ENCODE measurements at regions not wholly inside any gene's neighbourhood (a gene's known extent, or its start where the extent isn't known, plus 50 kb on each side); places are given as distances from the start of the nearest gene placed in this dataset.

DNA sequence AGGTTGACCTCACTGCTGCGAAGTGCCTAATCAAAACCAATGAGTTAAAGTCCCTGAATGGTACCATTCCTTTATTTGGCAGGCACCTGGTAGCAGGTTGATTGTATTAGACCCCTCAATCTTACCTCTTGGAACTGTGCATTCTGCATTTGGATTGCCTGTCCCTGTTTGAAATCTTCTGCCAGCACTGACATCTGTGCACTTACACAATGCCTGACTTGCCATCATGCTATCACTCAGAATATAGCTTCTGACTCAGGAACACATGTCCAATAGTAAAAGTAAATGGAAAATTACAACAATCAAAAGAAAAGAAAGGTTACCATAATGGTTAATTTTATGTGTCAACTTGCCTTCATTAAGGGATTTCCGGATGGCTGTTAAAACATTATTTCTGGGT is 366.0 kb upstream of the PDGFD start:
- DNase-seq (ENCODE audit: low read depth), result no peak

DNA sequence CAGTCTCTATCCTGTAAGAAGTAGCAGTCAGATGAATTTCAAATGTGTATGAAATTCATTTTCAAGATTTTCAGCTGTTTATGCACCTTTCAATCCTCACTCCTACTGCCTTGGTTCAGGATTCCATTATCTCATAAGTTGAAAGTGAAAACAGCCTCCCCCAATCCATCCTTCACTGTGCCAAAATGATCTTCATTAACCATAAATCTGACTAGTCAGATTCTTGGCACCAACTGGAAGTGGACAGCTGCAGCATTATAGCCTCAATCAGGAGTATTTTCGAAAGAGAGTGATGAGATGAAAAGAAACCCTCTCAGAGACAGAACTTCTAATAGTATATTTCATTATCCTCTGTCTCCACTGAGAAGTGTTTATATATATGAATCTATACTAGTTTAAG is 365.3 kb upstream of the PDGFD start:
- no peak for DNase-seq (ENCODE audit: low read depth)

DNA sequence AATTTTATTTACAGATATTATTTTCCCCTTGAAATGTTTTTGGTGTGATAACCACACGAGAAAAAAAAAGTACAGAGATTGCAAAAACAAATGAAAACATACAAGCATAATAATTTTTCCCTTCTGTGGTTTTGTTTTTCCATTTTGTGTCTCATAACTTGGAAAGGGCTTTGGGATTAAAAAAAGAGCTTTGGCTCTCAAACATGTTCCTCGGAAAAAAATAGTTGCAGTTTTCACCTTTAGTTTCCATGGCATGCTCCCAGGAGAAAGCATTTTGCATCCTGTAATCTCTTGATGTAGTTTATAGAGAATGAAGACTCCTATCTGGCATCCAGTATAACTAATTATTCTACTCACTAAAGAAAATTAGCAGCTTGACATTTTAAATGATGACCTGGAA is 362.1 kb upstream of the PDGFD start:
- no peak for DNase-seq (ENCODE audit: low read depth)

DNA sequence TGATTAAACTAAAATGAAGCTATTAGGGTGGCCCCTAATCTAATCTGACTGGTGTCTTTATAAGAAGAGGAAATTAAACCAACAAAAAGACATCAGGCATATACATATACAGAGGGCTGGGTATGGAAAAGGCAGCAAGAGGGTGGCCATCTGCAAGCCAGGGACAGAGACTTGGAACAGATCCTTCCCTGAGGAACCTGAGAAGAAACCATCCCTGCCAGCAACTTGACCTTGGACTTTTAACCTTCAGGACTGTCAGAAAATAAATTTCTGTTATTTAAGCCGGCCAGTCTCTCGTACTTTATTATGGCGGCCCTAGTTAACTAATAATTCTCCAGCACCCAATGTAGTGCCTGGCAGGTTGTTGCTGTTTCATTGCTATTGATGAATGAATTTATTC is 361.5 kb upstream of the PDGFD start:
- no peak for DNase-seq (ENCODE audit: low read depth)

DNA sequence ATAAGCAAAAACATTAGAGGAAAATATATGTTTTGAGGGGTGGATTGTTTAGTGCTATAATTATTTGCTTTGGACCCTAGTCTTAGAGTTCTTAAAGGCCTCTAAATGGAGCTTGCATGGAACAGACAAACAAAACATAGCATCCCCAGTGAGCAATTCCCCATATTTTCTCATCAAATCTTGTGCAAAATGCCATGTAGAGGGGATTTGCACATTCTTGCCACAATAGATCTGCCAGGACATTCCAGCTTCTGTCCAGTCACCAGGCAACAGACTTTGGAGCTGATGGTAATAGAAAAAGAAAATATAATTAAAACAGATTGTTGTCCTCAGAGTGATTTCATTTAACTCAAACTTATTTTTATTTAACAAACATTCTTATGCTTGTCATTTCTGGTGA is 360.3 kb upstream of the PDGFD start:
- DNase-seq (ENCODE audit: low read depth), result no peak

DNA sequence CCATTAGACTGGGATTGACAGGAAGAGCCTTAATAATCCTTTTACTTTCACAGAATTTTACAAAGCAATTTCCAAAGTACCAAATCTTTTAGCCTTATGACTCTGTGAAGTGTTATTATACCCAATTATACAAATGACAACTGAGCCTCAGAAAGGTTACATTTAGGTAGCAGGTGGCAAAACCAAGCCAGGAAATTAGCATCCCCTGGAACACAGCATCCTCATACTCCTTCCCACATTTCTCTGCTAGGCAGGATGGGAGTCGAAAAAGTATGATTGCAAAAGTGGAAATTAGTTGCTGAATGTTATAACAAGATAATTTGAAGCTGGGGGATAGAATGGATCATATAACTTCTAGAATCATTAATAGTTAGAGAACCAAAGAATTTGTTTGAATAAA is 359.7 kb upstream of the PDGFD start:
- no peak for DNase-seq (ENCODE audit: low read depth)

DNA sequence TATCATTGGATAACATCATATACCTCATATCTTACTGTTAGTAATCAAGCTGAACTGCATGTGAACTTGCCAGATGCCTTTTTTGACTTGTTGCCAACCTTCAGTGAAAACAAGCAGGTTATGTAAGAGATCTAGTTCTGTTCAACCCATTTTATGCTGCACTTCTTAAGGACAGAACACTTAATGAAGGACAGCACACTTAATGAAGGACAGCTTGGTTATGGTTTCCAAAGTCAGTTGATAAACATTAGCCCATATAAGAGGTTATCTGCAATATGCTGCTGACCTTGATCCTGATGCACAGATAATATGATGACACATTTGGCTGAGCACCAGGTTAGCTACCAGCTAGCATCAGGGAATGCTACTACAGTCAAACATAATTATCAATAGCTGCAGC is 358.7 kb upstream of the PDGFD start:
- no peak for DNase-seq (ENCODE audit: low read depth)

DNA sequence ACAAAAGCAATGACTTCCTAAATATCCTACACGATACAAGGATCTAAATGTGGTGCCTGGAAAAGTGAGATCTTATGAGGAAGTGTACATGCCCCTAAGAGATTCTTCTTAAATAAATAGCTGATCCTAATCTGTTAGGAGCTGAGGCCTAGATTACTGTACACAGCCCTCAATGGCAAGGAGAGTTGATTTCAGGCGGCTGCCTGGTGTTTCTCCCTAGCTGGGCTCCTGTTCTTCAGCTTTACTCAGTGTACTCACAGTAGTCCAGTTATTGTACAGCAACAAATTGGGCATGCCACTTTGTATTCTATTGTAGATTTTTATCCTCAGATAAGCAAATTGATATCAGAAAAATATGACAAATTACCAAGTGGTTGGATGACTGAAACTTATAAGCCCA is 358.2 kb upstream of the PDGFD start:
- no peak for DNase-seq (ENCODE audit: low read depth)

DNA sequence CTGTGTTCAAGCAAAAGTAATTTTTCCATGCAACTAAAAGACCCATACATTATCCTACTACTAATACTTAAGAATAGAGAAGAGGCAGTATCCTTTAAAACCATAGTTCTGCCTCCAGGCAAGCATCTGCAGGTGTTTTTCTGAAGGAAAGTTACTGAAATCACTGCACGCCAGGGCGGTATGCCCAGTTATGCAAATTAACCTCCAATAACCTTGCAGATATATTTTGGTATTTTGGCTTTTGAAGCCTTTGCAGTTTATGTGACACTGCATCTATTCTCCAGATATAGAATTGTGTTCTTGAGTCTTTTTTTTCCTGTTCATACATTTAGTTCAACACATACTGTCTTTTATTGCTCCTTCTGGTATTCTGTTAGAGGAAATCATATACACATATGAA is 346.2 kb upstream of the PDGFD start:
- no peak for DNase-seq (ENCODE audit: low read depth)

DNA sequence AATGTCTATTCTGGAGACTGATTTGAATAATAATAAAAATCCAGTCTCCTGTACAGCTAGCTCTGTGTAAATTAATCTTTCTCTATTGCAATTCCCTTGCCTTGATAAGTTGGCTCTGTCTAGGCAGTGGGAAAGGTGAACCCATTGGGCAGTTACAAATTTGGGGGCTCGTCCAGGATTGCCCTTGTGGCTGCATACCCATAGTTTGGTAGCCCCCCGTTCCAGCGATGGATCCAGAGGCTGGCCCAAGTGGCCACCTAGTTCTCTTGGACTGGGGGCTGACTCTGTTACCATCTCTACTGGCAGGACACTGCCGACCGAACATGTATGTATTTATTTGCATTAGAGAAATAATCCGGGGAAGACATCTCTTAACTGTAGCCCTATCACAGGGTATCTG is 326.2 kb upstream of the PDGFD start:
- DNase-seq (ENCODE audit: low read depth), result no peak

DNA sequence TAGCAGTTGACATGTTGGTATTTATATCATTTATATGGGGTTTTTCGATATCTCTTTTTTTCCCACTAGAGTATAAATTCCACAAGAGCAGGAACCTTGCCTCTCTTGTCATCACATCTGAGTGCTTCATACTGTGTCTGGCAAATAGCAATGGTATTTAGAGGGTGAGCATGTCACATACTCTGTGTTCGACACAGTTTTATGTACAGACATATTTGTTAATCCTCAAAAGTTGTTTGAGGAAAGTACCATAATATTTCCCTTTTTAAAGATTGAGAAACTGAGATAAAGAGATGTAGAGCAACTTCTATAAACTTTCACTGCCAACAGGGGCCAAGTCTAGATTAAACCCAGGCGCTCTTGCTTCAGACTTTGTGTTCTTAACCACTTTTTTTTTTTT is 324.6 kb upstream of the PDGFD start:
- DNase-seq (ENCODE audit: low read depth), result no peak

DNA sequence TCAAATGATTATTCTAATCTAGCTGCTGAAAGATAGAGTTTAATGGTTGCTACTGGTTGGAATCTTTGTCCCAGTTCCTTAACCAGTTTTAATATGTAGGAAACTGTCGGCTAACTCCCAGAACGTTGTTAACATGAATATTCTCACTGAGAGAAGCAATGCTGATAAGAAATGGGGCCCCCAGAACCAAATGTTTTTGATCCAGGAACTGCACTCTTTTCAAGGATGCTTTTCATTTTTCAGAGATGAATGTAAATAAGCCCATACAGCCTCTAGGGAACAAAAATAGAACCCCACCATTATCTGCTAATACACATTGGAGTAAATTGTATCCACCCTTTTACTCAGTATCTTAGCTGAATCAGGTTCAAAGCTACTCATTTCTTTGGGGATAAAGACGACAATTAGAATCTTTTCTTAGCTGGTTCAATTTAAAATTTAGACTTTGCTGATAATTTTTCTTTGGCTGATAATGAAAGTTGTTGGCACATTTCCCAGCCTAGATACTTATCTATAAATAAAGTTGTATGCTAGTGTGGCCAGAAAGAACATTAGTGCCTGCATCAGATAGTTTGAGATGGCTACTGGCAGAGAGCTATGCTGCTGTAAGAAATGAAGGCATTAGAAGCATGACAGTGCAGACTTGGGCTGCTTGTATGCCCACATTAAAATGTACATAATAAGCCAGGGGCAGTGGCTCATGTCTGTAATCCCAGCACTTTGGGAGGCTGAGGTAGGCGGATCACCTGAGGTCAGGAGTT is 323.3 kb upstream of the PDGFD start:
- DNase-seq (ENCODE audit: low read depth), result no peak

DNA sequence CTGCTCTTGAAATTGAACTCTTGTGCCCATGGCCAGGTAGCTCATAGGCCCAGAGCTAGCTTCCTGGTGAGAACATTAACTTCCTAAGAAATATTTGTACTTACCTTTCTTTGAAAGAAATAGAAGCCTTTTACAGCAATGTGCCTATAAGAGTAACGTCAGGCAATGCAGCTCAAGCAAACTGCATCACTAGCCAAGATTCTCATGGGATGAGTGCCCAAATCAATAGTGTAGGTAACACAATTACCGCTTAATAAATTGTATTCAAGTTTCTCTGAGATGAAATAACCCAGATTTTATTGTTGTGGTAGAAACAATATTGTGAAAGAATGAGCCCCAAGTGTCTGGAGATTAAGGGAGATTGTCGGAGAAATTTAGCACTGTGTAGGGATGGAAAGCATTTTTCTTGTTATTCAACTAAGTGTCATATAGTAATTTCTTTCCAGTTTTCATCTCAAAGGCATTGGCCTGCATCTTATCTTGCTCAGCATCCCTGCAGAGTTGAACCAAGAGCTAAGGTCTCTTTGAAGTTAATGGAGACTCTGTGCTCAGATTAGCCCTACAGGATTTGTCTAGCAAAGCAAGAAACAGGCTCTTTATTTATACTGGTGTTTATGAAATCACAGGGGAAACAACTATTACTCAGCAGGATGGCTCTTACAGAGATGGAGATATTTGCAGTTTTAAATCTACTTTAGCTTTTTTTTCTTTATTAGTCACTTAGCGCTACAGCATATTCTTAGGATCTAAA is 321.0 kb upstream of the PDGFD start:
- DNase-seq (ENCODE audit: low read depth), result no peak

DNA sequence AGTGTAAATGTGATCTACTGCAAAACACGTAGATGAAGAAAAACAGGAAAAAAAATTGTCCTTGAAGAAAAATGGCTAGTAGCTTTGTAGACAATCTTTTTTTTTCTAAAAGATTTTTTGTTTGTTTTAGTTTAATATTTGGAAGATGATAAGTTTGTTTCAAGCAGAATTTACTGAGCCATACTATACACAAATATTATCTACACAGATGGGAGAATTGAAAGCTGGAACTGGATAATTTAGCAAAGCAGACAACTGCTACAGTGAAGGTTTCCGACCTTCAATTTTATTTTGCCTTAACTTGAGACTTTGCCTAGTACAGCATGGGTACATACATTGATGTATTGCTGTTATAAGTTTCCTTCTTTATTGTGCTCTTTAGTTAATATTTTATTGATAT is 313.0 kb upstream of the PDGFD start:
- no peak for DNase-seq (ENCODE audit: low read depth)

DNA sequence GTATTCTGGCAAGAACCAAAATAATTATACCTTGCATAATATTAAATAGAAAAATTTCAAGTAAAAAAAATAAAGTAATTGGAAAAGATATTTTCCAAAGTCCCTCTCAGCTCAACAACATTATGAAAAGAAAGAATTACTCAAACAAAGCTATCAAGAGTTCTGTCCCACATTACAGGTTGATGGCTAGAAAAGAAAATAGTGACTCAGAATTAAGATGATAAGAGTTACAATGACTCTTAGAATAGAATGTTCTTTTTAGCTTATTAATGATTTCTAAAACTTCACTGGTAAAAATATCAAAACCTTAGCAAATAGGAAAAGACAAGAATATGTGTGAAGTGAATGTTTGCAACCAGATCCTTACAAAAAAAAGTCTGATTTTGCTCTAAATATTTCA is 312.5 kb upstream of the PDGFD start:
- DNase-seq (ENCODE audit: low read depth), result no peak

DNA sequence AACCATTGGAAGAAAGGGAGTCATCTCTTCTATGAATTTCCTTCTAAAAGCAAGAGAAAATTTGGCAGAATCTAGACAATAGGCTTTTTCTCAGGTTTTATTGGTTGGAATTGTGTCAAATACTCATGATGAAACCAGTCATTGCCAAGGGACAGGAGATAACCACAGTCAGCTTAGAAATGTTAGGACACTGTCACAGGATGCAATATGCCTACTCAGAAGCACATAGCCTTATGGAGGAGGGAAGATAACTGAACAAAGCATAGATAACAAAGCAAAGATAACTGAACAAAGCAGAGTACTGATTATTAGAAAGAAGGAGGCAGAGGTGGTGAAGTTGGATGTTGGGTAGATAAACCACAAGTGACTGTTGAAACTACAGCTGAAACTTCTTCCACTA is 303.5 kb upstream of the PDGFD start:
- no peak for DNase-seq (ENCODE audit: low read depth)

DNA sequence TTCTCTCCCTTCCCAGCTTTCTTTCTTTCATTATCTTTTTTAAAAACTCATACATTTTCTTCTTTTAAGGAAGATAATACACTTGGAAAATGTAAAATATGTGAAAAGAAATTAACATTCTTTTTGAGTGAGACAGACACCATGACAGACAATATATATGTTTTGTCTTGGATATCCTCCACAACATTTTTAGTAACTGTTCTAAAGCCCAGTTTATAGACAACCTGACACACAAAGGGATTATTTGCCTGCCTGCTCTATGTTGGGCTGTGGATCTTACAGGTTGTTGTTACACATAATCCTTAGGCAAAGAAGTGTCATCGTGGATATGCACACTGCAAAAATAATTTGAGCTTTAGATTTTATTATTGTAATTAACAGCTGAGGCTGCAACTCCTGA is 301.4 kb upstream of the PDGFD start:
- DNase-seq (ENCODE audit: low read depth), result no peak

DNA sequence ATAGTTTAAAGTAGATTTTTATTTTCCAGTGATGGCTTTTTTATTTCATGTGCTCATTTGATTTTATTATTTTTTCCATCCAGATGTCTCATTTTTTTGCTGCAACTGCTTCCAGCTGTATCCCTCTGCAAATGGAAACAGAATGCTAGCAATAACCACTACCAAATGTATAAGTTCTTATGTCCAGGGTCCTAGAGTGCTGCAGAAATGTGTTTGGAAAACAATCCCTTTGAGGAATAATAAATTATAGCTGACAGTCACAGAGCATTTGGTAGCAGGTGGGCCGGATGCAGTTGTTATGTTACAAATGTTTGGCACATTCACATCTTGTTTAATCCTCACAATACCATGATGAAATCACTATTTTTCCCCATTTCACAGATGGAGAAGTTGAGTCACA is 300.7 kb upstream of the PDGFD start:
- no peak for DNase-seq (ENCODE audit: low read depth)

DNA sequence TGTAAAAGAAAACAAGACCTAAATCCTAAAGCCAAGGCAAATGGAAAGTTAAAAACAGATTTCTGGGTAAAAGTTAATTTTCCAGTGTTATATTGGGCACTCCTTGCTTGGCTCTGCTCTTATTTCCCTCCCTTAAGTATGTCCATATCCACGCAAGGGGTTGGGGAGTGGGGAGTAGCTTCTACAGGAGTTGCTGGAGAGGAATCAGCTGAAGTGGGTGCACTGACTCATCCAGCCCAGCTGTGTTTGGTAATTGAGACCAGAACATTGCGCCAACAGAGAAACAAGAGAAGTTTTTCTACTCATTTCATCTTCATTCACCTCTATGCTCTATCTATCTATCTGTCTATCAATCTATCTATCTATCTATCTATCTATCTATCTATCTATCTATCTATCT is 298.4 kb upstream of the PDGFD start:
- no peak for DNase-seq (ENCODE audit: low read depth)

DNA sequence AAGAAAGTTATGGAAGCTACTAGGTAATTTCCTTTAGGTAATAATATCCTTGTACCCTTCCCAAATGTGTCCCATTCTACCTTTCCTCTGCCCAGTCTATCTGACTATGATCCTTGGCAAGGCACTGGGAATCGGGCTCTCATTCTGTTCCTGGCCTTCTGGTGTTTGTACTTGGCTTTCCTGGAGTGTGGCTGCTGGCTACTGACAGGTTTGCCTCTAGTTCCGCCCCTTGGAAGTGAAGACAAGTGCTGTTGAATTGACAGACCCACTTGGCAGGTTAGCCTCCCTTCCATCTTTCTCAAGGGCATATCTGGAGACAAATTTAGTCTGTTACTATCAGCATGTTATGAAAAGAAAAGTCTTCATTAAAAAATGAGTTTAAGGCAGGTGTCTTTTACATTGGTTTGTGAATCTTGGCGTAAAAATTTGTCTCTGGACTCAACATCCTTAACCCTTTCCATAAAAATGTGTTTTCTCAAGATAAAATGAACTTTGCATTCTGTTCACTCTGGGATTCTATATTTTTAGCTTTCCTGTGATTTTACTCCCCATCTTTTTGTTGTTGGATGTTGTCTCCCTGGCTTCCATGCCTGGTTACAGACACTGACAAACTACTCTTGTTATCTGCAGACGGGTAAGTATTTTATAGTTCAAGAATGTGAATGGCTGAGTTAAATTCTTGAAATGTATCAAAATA is 287.4 kb upstream of the PDGFD start:
- no peak for DNase-seq (ENCODE audit: low read depth)

DNA sequence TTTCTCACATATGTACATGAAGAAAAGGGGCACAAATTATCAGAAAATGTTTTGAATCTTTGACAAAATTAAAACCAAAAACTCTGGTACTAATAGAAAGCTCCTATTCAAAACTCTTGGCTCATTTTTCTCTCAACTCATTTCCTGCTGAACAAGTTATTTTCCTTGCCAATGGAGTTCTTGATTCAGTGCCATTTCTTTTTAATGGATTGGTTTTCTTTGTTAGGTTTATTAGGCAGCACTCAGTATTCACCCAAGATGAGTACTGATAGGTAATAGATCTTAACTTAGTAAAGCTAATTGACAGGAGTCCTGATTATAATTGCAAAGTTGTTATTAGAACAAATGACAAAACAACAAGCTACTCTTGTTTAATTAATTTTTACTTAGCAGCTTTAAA is 279.4 kb upstream of the PDGFD start:
- no peak for DNase-seq (ENCODE audit: low read depth)

DNA sequence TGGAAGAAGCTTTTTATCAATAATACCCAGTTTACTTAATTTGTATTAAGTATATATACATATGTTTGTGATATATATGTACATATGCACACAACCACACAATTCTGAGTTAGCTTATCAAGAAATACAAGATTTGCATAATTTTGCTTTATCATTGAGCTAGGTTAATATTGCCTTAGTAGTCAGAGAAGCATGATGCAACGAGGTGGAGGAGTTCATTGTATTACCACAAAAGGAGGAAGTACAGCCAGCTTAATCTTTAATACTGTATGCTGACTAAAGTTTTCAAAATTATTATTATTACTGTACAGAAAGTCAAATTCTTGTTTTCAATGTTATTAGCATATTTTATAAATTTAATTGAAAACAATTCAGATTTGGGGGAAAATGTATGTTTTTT is 278.4 kb upstream of the PDGFD start:
- no peak for DNase-seq (ENCODE audit: low read depth)

DNA sequence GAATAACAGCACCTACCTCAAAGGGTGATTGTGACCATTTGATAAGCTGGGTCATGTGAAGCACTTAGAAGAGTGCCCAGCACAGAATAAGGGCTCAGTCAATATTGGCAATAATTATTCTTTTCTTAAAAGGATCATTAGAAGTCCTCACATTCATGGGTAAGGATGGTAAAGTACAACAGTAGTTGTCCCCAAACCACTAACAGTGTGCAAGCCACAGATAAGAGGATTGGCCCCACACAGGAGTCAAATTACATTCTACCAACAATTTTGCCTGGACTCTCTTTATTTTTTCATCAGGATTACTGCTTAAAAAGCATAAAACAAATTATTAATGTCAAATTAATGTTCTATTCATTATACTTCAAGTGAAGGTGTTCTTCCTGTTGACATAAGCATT is 271.5 kb upstream of the PDGFD start:
- no peak for DNase-seq (ENCODE audit: low read depth)

All from stimulated activated CD8-positive, alpha-beta memory T cell treated with anti-CD3 and anti-CD28 coated beads, Interleukin-12 subunit alpha, Interleukin-12 subunit beta, amount 100 ng/mL, for 4 hours (primary cell).